GM18868 (cell line): ENCODE measurements at regions not wholly inside any gene's neighbourhood (a gene's known extent, or its start where the extent isn't known, plus 50 kb on each side); places are given as distances from the start of the nearest gene placed in this dataset.
"Not testable (repeated sequence)": the region's sequence is repeated elsewhere in the genome, so short reads cannot be mapped to it uniquely, and the experiment has no call there.

Source experiments
- ATAC-seq: cut with Tn5 transposase; IDR thresholded peaks from one replicate; pipeline ENCODE4 v1.9.1; 2021; ENCODE audit warnings: mild to moderate bottlenecking, moderate library complexity; ENCODE audit not compliant: unreplicated experiment

DNA sequence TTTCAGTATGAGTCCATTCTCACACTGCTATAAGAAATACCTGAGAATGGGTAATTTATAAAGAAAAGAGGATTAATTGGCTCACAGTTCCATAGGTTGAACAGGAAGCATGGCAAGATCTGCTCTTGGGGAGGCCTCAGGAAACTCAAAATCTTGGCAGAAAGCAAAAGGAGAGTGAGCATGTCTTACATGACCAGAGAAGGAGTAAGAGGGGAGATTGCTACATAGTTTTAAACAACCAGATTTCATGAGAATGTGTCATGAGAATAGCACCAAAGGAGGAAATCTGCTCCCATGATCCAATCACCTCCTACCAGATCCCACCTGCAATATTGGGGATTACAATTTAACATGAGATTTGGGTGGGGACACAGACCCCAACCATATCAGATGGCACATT, 672.4 kb downstream of the HTR1B start:
- no peak for ATAC-seq

DNA sequence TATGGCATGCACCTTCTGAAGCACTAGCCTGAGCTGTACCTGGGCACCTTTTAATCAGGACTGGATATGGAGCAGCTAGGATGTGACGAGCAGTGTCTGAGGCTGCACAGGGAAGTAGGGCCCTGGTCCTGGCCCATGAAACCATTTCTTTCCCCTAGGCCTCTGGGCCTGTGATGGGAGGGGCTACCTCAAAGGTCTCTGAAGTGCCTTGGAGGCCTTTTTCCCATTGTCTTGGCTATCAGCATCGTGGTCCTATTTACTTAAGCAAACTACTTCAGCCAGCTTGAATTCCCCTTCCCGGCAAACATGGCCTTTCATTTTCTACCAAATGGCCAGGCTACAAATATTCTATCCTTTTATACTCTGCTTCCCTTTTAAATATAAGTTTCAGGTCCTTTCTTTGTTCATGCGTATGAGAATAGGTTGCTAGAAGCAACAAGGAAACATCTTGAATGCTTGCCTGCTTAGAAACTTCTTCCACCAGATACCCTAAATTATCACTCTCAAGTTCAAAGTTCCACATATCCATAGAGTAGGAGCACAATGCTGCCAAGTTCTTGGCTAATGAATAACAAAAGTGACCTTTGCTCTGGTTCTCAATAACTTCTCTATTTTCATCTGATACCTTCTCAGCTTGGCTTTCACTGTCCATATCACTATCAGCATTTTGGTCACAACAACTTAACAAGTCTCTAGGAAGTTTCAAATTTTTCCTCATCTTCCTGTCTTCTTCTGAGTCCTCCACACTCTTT, 673.1 kb downstream of the HTR1B start:
- no peak for ATAC-seq

DNA sequence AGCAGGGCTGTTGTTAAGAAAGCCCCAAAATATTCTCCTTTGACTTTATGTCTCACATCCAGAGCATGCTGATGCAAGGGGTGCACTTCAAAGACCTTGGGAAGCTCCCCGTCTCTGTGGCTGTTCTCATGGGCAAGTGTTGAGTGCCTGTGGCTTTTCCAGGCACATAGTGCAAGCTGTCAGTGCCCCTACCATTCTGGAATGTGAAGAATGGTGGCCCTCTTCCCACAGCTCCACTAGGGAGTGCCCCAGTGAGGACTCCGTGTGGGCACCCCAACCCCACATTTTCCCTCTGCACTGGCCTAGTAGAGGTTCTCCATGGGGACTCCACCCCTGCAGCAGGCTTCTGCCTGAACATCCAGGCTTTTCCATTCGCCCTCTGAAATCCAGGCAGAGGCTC, 673.7 kb downstream of the HTR1B start:
- ATAC-seq = no peak

DNA sequence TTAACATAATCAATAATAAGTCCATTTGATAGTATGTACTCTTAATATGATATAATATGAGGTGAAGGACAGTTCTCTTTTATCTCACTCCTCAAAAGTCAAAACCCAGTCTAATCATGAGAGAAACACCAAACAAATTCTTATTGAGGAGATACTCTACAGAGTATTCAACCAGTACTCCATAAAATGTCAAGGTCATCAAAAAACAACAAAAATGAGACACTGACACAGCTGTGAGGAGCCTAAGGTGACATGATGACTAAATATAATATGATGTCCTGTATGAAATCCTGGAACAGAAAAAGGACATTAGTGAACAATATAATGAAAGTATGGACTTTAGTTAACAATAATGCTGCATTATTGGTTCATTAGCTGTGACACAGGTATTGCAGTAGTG, 675.1 kb downstream of the HTR1B start:
- ATAC-seq = no peak

DNA sequence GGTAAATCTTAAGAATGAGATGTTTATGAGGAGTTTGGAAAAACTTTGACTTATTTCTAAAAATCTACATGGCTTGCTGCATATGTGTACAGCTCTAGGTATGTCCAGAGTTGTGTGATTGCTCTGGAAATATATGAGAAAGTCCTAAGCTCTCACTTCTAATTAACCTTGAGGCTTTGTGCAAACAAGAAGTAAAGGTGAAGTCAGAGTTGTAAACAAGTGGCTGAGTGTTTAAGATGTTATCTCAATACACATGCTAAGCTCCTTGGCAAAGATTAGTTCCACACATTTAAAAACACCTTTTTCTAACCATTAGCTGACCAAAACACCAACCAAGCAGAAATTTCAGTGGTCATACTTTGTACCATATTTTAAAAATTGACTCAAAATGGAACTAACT, 684.2 kb downstream of the HTR1B start:
- ATAC-seq = peak; percentile 69

DNA sequence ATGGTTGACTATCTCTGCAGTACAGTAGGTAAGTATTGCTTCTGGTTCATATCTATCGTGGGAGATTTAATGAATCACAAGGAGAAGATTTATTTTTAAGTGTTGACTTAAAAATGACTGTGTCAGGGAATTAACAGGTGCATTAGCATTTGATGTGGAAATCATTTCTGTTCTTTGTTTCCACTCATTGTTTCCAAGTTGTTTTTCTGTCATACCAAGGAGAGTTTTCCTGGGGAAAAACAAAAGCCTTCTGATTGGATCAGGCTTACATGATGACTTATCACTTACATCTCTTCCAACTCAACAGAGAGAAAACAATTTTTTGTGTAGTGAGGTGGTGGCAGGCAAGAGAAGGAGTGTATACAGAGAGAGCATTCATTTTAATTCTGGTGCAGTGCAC, 686.4 kb downstream of the HTR1B start:
- no peak for ATAC-seq

DNA sequence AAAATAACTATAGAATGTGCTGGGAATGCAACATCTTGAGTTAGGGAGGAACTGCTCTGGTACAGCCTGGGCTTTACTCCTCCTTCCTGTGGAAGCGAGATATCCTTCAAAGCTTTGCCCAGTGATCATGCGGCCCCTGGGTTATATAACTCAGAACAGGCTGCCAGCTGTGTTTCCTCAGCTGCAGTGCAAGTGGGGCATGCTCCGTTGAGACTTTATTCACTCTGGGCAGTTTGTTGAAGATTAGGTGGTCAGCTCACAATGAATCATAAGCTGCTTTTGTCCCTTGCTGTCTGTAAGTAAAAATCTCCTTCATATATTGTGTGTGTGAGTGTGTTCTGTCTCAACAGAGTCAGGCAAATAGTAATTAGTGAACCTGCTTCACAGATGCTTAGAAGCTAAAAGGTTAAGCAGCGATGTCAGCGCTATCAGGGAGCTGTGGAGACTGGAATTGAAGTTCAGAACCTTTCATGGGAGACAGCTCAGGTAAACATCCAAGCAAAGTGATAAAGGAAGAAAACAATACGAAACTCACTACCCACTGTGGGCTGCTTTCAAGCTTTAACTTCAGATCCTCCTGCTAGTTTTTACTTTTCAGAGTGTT, 688.4 kb downstream of the HTR1B start:
- no peak for ATAC-seq

DNA sequence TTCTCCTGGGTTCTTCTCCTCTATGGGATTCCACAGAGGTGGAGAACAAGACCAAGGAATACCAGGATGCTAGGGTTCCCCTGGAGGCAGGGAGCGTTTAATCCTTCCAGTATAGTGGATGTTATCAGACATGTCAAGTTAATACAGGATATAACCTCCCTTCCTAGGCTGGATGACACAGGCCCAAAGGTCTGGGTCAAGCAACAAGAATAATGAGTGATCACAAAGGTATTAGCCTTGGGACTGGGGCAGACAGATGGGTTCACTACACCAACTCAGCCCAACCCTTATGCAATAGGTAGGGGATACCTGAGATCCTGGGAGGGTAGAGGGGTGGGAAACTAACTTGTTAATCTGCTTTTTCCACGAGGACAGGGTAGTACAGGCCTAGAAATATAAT, 690.3 kb downstream of the HTR1B start:
- no peak for ATAC-seq

DNA sequence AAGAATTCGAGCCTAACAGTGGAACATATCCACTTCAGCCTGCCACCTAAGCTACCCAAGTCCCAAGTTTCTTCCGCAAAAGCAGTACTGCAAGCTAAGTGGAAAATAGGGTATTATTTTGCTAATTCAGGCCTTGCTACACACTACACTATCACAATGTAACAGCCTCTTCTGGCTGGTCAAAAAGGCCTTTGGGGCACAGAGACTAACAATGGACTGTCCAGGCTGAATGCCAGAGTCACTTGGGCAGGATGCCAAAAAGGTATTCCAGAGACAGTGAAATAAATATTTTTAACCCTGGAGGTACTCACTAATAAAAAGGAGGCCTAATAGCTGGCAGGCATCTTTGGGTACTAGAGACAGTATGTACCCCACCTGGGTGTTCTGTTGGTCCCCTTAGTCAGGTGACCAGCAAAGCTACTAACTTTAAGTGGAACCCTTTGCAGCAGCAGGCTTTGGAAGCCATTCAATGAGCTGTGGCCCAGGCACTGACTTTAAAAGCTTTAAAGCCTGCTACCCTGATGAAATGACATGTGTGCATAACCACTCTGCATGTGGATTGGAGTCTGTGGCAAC, 692.1 kb downstream of the HTR1B start:
- ATAC-seq = no peak

DNA sequence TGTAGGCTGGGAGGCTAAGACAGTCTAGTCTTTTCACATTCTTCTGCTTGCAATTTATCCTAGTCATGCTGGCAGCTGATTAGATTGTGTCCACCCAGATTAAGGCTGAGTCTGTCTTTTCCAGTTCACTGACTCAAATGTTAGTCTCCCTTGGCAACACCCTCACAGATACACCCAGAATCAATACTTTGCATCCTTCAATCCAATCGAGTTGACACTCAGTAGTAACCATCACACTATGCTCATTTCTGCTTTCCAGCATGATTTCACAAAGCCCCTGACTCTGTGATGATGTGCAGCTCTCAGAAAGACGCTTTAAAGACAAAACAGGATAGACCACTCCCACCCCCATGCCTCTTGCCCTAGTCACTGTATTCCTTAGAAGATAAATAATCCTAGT, 693.0 kb downstream of the HTR1B start:
- no peak for ATAC-seq

DNA sequence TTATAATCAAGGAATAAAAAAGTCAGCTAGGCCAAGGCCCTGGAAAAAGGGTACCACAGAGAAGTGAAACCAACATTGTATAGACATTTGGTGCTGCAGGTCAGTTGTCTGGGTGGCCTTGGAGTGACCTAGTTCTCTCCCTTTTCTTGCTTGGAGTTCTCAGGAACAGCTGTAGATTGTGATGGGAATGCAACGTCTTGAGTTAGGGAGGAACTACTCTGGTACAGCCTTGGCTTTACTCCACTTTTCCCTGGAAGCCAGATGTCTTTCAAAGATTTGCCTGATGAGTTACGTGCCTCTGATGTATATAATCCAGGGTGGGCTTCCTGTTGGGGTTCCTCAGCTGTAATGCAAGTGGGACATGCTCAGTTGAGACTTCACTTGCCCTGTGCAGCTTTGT, 694.7 kb downstream of the HTR1B start:
- no peak for ATAC-seq

DNA sequence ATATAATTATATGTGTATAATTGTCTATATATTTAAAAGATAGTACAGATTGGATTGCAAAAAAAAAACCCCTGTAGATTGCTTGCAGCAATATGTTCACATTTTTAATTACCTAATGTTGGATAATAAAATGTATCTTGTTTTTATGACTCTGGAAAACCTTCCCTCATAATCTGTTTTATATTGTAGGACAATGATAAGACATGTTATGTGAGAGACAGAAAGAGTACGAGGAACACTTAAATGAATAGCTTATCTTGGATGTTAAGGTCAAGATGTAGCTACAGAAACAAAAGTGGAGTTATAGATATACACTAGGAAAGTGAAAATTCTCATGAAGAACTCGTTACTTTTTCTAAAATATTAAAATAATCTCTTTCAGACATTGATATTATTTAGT, 691.6 kb upstream of the IMPG1 start:
- no peak for ATAC-seq

DNA sequence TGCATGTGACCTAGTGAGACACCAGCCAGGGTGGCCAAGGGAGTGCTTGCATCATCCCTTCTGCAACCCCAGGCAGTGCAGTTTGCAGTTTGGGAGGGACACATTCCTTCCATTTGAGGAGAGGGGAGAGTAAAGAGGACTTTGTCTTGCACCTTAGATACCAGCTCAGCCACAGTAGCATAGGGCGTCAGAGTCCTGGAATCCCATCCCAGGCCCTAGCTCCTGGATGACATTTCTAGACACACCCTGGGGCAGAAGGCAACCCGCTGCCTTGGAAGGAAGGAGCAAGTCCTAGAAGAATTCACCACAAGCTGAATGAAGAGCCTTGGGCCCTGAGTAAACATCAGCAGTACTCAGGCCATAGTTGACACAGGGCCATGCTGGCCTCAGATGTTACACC, 680.4 kb upstream of the IMPG1 start:
- ATAC-seq = no peak

DNA sequence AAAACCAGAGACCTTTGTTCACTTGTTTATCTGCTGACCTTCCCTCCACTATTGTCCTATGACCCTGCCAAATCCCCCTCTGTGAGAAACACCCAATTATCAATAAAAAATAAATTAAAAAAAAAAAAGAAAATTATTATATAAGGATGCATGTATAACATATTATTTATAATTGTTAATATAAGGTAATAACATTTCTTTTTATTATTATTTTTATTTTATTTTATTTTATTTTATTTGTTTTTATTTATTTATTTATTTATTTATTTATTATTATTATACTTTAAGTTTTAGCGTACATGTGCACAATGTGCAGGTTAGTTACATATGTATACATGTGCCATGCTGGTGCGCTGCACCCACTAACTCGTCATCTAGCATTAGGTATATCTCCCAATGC, 672.9 kb upstream of the IMPG1 start:
- ATAC-seq = not testable (repeated sequence)

DNA sequence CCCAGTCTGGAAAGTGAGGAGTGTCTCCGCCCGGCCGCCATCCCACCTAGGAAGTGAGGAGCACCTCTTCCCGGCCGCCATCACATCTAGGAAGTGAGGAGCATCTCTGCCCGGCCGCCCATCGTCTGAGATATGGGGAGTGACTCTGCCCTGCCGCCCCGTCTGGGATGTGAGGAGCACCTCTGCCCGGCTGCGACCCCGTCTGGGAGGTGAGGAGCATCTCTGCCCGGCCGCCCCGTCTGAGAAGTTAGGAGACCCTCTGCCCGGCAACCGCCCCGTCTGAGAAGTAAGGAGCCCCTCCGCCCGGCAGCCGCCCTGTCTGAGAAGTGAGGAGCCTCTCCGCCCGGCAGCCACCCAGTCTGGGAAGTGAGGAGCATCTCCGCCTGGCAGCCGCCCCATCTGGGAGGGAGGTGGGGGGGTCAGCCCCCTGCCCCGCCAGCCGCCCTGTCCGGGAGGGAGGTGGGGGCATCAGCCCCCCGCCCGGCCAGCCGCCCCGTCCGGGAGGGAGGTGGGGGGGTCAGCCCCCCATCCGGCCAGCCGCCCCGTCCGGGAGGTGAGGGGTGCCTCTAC, 671.8 kb upstream of the IMPG1 start:
- ATAC-seq = not testable (repeated sequence)

DNA sequence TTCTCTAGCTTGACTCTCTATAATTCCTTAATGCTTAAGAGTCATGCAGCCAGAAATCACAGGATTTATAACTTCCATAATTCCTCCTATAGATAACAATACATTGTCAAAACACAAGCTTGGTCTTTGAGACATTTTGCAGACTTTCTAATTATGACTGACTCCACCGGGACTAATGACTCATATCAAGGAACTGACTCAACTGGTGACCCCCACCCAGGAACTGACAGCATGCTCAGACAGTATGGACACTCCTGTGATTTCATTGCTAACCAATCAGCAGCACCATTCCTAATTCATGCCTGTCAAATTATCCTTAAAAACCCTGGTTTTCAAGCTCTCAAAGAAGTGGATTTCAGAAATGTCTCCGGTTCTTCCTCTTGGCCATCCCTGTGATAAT, 670.5 kb upstream of the IMPG1 start:
- ATAC-seq = no peak

DNA sequence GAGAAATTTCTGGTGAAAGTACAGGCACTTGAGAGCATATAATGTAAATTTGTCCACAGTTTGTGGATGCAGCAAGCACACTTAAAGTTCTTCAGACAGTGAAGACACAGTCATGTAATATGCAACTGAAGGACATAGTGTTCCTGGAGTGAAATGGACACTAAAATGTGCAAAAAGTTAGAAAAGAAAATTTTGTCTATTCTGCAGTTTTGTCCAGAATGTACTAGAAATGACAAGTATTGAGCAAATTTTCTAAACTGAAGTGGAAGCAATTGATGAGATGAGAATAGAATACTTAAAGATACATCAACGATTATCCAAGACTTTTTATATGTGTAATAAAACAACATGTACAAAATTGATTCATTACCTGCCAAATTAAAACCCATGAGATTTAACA, 647.0 kb upstream of the IMPG1 start:
- no peak for ATAC-seq

DNA sequence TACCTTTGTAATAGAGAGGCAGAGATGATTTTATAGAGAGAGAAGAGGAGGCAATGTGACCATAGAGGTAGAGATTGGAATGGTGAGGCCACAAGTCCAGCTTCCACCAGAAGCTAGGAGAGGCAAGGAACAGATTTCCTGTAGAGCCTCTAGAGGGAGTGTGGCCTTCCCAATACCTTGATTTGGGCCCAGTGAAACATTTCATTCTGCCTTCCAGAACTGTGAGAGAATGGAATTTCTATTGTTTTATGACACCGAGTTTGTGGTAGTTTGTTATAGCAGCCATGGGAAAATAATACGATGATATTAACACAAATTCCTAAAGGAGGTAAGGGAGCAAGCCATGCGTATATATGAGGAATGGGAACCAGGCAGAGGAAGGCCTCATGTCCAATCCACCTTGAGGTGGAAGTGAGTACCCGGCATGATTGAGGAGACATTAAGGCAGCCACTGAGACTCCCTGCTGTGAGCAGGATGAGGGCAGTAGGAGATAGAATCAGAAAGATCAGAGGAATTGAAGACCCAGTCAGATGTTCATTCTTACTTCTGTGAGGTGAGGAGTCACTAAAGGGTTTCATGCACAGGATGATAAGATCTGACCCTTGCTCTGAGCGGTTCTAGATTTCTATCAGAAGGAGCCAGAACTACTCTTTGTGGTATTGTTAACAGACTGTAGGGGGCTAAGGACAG, 636.3 kb upstream of the IMPG1 start:
- ATAC-seq = no peak

DNA sequence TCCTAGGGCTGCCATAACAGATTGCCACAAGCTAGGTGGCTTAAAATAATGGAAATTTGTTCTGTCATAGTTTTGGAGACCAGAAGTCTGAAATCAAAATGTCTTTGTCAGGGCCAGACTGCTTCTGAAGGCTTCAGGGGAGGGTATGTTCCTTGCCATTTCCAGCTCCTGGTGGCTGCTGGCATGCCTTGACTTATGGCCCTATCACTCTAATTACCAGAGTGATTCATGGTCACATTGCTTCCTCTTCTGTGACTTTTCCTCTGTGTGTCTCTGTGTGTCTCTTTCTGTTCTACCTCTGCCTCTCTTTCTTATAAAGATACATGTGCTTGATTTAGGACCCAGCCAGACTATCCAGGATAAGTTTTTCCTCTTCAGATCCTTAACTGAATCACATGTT, 635.2 kb upstream of the IMPG1 start:
- ATAC-seq = no peak

DNA sequence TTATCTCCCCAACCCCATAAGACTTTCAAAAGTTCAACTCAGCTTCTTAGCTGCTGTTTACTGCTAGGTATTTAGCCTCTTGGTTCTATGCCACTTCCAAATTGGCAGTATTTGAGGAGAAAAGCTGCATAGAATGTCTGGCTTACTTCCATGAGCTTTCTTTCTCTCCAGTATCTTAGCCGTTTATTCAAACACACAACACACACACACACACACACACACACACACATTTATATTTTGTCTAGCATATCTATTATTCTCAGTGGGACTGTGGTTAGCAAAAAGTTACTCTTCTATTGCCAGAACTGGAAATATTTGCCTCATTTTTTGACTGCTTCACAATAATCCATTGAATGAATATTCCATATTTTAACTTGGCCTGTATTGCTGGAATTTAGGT, 634.2 kb upstream of the IMPG1 start:
- no peak for ATAC-seq

DNA sequence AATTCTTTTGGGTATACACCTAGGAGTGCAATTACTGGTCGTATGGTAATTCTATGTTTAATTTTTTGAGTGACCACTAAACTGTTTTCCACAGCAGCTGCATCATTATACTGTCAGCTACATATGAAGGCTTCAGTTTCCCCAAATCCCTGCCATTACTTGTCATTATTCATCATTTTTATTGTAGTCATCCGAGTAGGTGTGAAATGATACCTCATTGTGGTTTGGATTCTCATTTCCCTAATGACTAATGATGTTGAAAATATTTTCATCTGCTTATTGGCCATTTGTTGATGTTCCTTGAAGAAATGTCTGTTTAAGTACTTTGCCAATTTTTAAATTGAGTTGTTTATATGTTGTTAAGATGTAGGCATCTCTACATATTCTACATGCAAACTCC, 633.6 kb upstream of the IMPG1 start:
- no peak for ATAC-seq

DNA sequence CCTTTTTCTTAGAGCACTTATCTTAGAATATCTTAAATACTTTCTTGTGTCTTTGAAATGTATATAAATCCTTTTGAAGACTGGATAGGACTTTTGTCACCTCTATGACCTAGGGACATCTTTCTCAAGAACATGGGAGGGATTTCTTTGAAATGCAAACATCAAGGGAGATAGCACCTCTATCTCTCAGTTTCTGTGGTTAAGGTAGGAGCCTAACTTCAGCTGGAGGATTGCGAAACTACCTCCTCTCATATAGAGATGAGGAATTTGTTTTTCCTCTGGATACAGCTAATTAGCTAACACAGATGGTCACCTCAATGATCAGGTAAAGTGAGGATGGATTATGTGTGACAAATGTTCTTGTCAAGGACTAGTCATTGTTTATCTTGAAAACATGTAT, 631.3 kb upstream of the IMPG1 start:
- ATAC-seq = no peak
